ENCODE measurements at regions not wholly inside any gene's neighbourhood (a gene's known extent, or its start where the extent isn't known, plus 50 kb on each side); places are given as distances from the start of the nearest gene placed in this dataset.

DNA sequence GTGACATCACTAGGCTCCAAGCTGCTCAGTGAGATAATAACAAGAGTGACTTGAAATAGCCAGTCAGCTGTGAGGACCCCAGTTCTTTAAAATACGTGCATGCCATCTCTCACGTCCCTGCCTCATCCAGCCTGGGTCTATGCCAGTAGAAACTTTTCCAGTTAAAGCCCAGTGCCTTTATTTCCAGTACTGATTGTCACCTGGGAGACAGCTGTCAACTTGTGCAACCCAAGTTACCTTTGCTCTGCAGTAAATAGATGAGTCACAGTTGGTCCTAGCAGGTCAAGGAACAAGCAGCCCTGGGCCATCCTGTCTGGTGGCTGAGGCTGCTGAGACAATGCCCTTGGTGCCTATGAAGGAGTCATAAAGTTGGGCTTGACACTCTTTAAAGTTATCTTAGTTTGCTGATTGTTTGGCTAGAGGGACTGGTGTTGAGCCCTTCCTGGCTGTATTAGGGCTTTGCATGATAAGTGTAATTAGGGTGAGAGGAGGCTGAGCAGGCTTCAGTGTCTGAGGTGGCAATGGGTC lies 228.7 kb downstream of the LACC1 start:
- 17 to 62% methylated on average over 2 of the region's 2 CpGs for WGBS, 2 donors
- DNase-seq: no peak
- peak overlapping the region in 1 of 4 donors; percentile 19 for H3K27ac ChIP-seq
- no peaks in the 10 kb centered on the region for H3K27me3 ChIP-seq
- H3K9me3 ChIP-seq: no peaks in the 10 kb centered on the region
- H3K36me3 ChIP-seq: no peaks in the 10 kb centered on the region
- intact Hi-C loops (cut with DNase I): no loop called here
- TF ChIP-seq EP300 (IDR thresholded peaks at IDR 0.05) (no peak), POLR2AphosphoS5 (IDR thresholded peaks at IDR 0.05) (peak in 1 of 4 donors; percentile 8)
- H3K4me1 ChIP-seq: peaks cover 0 to 11% (median 4%) of the 10 kb centered on the region in 4 donors
- no peak overlapping the region for H3K4me3 ChIP-seq

DNA sequence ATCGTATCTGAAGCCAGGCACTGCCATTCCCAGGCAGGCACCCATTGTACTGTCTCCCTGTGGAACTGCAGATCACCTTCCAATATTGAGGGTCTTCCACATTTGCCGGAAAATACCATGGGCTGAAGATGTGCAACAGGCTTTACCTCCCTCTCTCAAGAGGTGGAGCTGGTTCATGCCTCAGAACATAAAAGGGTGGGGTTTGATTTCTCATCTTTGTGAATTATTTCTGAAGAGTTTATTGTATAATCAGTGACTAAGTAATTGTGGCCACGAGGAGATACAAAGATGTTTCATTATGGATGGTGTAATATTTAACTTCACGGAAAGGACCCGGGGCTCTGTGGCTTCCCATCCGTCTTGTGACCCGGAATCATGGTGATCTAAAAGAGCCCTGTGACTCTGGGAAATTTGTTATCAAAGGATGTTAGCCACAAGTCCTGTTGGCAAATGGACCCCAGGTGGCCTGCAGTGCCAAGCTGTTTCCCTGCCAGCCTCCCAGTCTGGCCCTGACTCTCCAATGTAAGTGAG lies 230.5 kb downstream of the LACC1 start:
- DNase-seq: no peak
- Histone ChIP-seq H3K4me3 (no peak overlapping the region), H3K4me1 (peaks cover 0 to 11% (median 4%) of the 10 kb centered on the region in 4 donors), H3K9me3 (no peaks in the 10 kb centered on the region), H3K36me3 (no peaks in the 10 kb centered on the region), H3K27me3 (no peaks in the 10 kb centered on the region), H3K27ac (no peak overlapping the region)
- intact Hi-C loops (cut with DNase I): no loop called here
- no peak for TF ChIP-seq EP300 (IDR thresholded peaks at IDR 0.05)
- TF ChIP-seq POLR2A (IDR thresholded peaks at IDR 0.05): no peak
- TF ChIP-seq, protein P1, sequence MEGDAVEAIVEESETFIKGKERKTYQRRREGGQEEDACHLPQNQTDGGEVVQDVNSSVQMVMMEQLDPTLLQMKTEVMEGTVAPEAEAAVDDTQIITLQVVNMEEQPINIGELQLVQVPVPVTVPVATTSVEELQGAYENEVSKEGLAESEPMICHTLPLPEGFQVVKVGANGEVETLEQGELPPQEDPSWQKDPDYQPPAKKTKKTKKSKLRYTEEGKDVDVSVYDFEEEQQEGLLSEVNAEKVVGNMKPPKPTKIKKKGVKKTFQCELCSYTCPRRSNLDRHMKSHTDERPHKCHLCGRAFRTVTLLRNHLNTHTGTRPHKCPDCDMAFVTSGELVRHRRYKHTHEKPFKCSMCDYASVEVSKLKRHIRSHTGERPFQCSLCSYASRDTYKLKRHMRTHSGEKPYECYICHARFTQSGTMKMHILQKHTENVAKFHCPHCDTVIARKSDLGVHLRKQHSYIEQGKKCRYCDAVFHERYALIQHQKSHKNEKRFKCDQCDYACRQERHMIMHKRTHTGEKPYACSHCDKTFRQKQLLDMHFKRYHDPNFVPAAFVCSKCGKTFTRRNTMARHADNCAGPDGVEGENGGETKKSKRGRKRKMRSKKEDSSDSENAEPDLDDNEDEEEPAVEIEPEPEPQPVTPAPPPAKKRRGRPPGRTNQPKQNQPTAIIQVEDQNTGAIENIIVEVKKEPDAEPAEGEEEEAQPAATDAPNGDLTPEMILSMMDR (IDR thresholded peaks at IDR 0.05): no peak
- no peak for TF ChIP-seq POLR2AphosphoS5 (IDR thresholded peaks at IDR 0.05)
- WGBS, 2 donors: 19 to 61% methylated on average over 7 of the region's 7 CpGs

DNA sequence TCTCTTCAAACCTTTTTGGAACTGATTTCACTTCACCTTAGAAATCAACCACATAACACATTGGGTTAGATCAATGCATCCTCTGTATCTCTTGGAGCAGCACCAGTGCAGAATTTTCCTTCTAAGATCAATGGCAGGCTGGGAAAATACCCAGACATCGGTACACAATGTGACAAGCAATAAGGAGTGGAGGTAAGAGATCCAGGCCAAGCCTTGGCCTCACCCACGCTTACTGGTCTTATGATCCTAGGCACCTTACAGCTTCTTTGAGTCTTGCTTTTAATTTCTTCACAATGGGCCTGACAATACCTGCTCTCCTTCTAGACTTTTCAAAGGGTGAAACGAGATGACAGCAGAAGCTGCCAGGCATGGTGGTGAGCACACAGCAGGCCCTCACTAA lies 232.0 kb downstream of the LACC1 start:
- Histone ChIP-seq H3K9me3 (no peaks in the 10 kb centered on the region), H3K4me1 (peaks cover 0 to under 1% (median under 1%) of the 10 kb centered on the region in 4 donors), H3K36me3 (no peaks in the 10 kb centered on the region), H3K4me3 (no peak overlapping the region), H3K27ac (no peak overlapping the region), H3K27me3 (no peaks in the 10 kb centered on the region)
- intact Hi-C loops (cut with DNase I): no loop called here
- 57 to 61% methylated on average over 3 of the region's 3 CpGs for WGBS, 2 donors
- no peak for DNase-seq
- TF ChIP-seq POLR2A (IDR thresholded peaks at IDR 0.05) (no peak), POLR2AphosphoS5 (IDR thresholded peaks at IDR 0.05) (no peak), EP300 (IDR thresholded peaks at IDR 0.05) (no peak)
- TF ChIP-seq, protein P1 (IDR thresholded peaks at IDR 0.05): no peak

DNA sequence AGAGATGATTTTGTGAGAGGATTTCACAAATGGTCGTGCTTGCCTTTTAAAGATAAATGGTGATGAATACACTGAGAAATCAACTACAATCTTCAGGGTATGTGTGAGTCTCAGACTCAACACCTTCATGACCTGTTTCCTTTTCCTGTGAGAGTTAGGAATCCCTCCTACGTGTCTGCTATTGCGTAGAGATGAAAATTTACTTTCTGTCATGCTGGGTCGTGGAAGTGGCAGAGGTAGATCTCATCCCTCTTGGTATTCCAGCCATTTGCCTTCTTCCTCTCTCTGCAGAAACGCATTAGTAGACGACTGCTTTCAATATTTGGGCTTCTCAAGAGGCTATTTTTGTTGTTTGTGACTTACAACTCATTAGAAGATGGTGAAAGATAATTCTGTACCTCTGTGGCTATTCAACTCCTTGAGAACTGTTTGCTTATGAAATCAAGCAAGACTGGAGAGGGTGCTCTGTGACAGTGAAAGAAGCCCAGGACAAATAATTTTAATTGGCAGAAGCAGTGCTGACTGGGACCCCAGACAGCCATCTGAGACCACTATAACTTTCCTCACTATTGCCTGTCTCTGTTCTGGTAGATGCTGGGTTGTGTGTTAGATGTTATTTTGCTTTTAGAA lies 233.1 kb downstream of the LACC1 start:
- Histone ChIP-seq H3K36me3 (no peaks in the 10 kb centered on the region), H3K27ac (no peak overlapping the region), H3K9me3 (no peaks in the 10 kb centered on the region), H3K4me3 (no peak overlapping the region), H3K27me3 (no peaks in the 10 kb centered on the region), H3K4me1 (peaks cover 0 to 5% (median 2%) of the 10 kb centered on the region in 4 donors)
- intact Hi-C loops (cut with DNase I): no loop called here
- 85 to 90% methylated on average over 6 of the region's 6 CpGs for WGBS, 2 donors
- TF ChIP-seq, protein P1 (IDR thresholded peaks at IDR 0.05): no peak
- TF ChIP-seq EP300 (IDR thresholded peaks at IDR 0.05): no peak
- no peak for TF ChIP-seq POLR2A (IDR thresholded peaks at IDR 0.05)
- no peak for TF ChIP-seq POLR2AphosphoS5 (IDR thresholded peaks at IDR 0.05)
- DNase-seq: no peak

DNA sequence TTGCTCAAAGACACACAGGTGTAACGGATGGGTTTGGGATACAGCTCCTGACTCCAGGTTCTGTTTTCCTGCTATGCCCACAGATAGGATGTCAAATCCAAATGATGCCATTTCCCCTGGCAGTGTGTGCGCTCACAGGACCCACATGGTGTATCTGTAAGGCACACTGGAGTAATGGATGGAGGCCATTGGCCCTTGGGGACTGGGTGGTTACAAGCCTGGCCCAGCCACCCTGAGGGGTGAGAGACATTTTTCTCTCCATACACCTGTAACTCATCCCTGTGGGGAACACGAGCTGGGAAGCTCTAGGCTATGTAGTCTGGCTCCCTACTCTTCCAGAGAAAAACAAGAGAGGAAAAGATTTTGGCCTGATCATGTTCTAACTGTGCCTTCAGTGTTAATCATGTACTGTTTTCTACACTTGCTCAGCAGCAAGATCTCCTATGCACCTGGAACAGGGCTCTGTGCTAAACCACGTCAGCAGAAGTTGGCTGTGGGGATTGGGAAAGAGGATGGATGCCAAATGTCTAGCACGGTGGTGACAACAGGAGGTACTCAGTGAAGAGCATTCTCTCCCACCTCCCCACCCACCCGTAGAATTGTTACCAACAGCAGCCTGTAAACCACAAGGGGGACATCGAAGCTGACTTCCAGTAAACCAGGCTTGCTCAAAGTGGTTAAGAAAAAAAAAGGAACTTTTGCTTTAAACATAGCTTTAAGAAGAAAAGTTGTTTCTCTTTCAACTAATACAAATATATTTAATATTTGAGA lies 237.0 kb downstream of the LACC1 start:
- H3K36me3 ChIP-seq: no peaks in the 10 kb centered on the region
- no peaks in the 10 kb centered on the region for H3K27me3 ChIP-seq
- no peak for TF ChIP-seq POLR2A (IDR thresholded peaks at IDR 0.05)
- no peak for TF ChIP-seq EP300 (IDR thresholded peaks at IDR 0.05)
- TF ChIP-seq, protein P1 (IDR thresholded peaks at IDR 0.05): no peak
- TF ChIP-seq POLR2AphosphoS5 (IDR thresholded peaks at IDR 0.05): no peak
- no peak overlapping the region for H3K4me3 ChIP-seq
- WGBS, 2 donors: 60 to 82% methylated on average over 7 of the region's 7 CpGs
- no peak for DNase-seq
- peaks cover 0 to 5% (median 2%) of the 10 kb centered on the region in 4 donors for H3K4me1 ChIP-seq
- H3K27ac ChIP-seq: peak overlapping the region in 1 of 4 donors; percentile 31
- H3K9me3 ChIP-seq: no peaks in the 10 kb centered on the region
- intact Hi-C loops (cut with DNase I): no loop called here

Measured in sigmoid colon (tissue), 6 donors.